GM18517 (cell line): ENCODE measurements at regions not wholly inside any gene's neighbourhood (a gene's known extent, or its start where the extent isn't known, plus 50 kb on each side); places are given as distances from the start of the nearest gene placed in this dataset.
"Not testable (repeated sequence)": the region's sequence is repeated elsewhere in the genome, so short reads cannot be mapped to it uniquely, and the experiment has no call there.

Experiments
- ATAC-seq: cut with Tn5 transposase; IDR thresholded peaks from one replicate; pipeline ENCODE4 v1.9.1; 2021; ENCODE audit warnings: mild to moderate bottlenecking, moderate library complexity; ENCODE audit not compliant: unreplicated experiment

GRCh38 chr11:14573539-14574057 is 53.4 kb upstream of the PSMA1 start:
- ATAC-seq = not testable (repeated sequence)

- no peak for ATAC-seq
These were observed 57.1 kb upstream of the PSMA1 start for GRCh38 chr11:14577292-14577691.

GRCh38 chr11:14577835-14578529 is 57.8 kb upstream of the PSMA1 start:
- peak; percentile 15 for ATAC-seq

GRCh38 chr11:14578541-14578956 is 58.4 kb upstream of the PSMA1 start:
- ATAC-seq = peak; percentile 99

GRCh38 chr11:14579646-14580045 is 59.5 kb upstream of the PSMA1 start:
- ATAC-seq = no peak

- no peak for ATAC-seq
These were observed 60.8 kb upstream of the PDE3B start for GRCh38 chr11:14582793-14583192.

- ATAC-seq = no peak
These were observed 60.2 kb upstream of the PDE3B start for GRCh38 chr11:14583252-14584034.

GRCh38 chr11:14584035-14584363 is 59.6 kb upstream of the PDE3B start:
- ATAC-seq = no peak

GRCh38 chr11:14584595-14584994 is 59.0 kb upstream of the PDE3B start:
- no peak for ATAC-seq

GRCh38 chr11:14585438-14585837 is 58.2 kb upstream of the PDE3B start:
- no peak for ATAC-seq

- ATAC-seq = no peak
These were observed 56.3 kb upstream of the PDE3B start for GRCh38 chr11:14587258-14587657.

- ATAC-seq = no peak
These were observed 54.9 kb upstream of the PDE3B start for GRCh38 chr11:14588681-14589080.

GRCh38 chr11:14589421-14589820 is 54.2 kb upstream of the PDE3B start:
- ATAC-seq = no peak

GRCh38 chr11:14591046-14591445 is 52.6 kb upstream of the PDE3B start:
- not testable (repeated sequence) for ATAC-seq

- ATAC-seq = no peak
These were observed 49.9 kb upstream of the PDE3B start for GRCh38 chr11:14593671-14594070.
